ENCODE measurements at regions not wholly inside any gene's neighbourhood (a gene's known extent, or its start where the extent isn't known, plus 50 kb on each side); places are given as distances from the start of the nearest gene placed in this dataset.

GRCh38 chr2:43111788-43112554 is 114.4 kb downstream of the ZFP36L2 start:
- no peak for TF ChIP-seq CTCF (optimal IDR thresholded peaks at IDR 0.05 in 1 of 3, IDR thresholded peaks at IDR 0.05 in 1 of 3, conservative IDR thresholded peaks at IDR 0.05 in 1 of 3; ENCODE audit: extremely low read depth in 1 of 3, insufficient read depth in 2 of 3, low read length in 3 of 3)
- no peak for TF ChIP-seq EZH2 (IDR thresholded peaks at IDR 0.05; ENCODE audit: low read length)

Measured in keratinocyte (primary cell).